Endothelial cell of umbilical vein (primary cell): ENCODE measurements at regions not wholly inside any gene's neighbourhood (a gene's known extent, or its start where the extent isn't known, plus 50 kb on each side); places are given as distances from the start of the nearest gene placed in this dataset.

Source experiments
- EZH2 ChIP-seq: IDR thresholded peaks from 2 replicates; pipeline ENCODE4 v1.6.1; 2012; ENCODE audit warnings: borderline replicate concordance, low read depth, mild to moderate bottlenecking, moderate library complexity, low read length, inconsistent platforms; ENCODE audit not compliant: severe bottlenecking
- POLR2A ChIP-seq: IDR thresholded peaks from 2 replicates; pipeline ENCODE4 v1.6.1; 2012; ENCODE audit warnings: low read depth, mild to moderate bottlenecking, control low read depth, low read length
- POLR2AphosphoS5 ChIP-seq: IDR thresholded peaks from 2 replicates; pipeline ENCODE4 v1.6.1; 2012; ENCODE audit warnings: low read depth, mild to moderate bottlenecking, control low read depth, low read length, moderate library complexity; ENCODE audit not compliant: insufficient read depth

DNA sequence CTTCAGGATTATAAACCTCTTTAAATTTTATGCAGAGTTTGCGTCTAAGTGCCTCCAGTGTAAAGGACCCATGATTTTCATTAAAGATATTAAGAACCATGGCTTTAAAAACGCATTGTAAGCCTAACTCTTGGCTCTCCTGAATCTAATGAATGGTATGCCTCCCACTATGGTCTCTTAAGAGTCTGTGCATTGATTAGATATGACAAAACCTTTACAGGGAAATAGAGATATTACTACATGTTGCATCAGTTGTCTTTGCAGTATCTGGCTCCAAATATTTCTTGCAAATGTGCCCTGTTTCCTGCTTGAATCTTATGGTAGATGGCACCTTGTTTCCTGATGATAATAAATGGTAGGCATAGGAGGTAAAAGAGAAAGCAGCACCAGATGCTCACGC lies 189.3 kb upstream of the FSHR start:
- TF ChIP-seq POLR2A (no peak), EZH2 (no peak), POLR2AphosphoS5 (no peak)
